ENCODE measurements at regions not wholly inside any gene's neighbourhood (a gene's known extent, or its start where the extent isn't known, plus 50 kb on each side); places are given as distances from the start of the nearest gene placed in this dataset.

GRCh38 chr16:5841974-5842373 lies 744.4 kb upstream of the EEF2KMT start:
- TF ChIP-seq CTCF (conservative IDR thresholded peaks at IDR 0.05; ENCODE audit: low read depth, low read length): no peak
- TF ChIP-seq ELK1 (IDR thresholded peaks at IDR 0.05; ENCODE audit: borderline replicate concordance, low read depth, low read length): no peak
- no peak for TF ChIP-seq USF2 (IDR thresholded peaks at IDR 0.05; ENCODE audit: low read depth, low read length)
- TF ChIP-seq POLR2A (IDR thresholded peaks at IDR 0.05; ENCODE audit: low read depth, low read length): no peak
- TF ChIP-seq MAZ (IDR thresholded peaks at IDR 0.05; ENCODE audit: borderline replicate concordance, low read depth, low read length): no peak
- no peak for TF ChIP-seq MAFK (IDR thresholded peaks at IDR 0.05; ENCODE audit: low read depth, low read length)
